Daoy (cell line): ENCODE measurements at regions not wholly inside any gene's neighbourhood (a gene's known extent, or its start where the extent isn't known, plus 50 kb on each side); places are given as distances from the start of the nearest gene placed in this dataset.
A peak's percentile ranks its signal among the peaks of the same experiment; 100 is the strongest.
"Not testable (repeated sequence)": the region's sequence is repeated elsewhere in the genome, so short reads cannot be mapped to it uniquely, and the experiment has no call there.

ENCODE experiments used
- DNase-seq: peaks from one replicate; pipeline ENCODE4 v3.0.0-alpha.2; 2015; ENCODE audit warnings: low read depth

DNA sequence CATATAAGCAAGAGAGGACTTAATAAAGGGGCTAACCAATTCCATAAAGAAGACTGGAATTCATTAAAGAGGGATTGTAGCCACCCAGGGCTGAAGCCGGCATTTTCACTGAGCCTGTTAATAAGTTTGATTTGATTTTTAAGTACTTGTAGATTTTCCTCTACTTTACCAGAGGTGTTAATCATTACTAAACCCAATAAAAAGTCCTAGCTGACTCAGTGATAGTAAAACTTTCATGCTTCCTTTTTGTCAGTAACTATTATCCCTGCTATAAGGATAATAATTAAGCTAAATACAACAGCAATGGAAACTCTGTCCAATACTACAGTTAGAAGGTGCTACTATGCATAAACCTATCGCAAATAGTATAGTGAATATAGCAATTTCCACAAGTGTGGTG lies 260.2 kb downstream of the CEMIP2 start:
- not testable (repeated sequence) for DNase-seq

DNA sequence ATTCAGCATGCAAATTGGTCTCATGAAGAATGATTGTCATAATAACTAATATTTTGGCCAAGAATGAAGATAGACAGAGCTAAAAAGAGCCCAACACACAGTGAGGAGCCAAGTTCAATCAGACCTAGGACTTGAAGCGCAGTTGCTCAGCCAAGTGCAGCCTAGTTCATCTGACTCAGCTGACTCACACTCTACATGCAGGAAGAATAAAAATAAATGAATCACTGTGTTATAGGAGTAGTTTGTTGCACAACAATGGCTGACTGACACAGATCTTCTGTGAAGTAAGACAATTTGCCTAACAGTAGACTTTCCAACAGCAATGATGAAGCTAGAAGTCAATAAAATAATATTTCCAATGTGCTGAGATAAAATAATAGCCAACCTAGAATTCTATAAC lies 261.5 kb downstream of the CEMIP2 start:
- peak; percentile 28 for DNase-seq

DNA sequence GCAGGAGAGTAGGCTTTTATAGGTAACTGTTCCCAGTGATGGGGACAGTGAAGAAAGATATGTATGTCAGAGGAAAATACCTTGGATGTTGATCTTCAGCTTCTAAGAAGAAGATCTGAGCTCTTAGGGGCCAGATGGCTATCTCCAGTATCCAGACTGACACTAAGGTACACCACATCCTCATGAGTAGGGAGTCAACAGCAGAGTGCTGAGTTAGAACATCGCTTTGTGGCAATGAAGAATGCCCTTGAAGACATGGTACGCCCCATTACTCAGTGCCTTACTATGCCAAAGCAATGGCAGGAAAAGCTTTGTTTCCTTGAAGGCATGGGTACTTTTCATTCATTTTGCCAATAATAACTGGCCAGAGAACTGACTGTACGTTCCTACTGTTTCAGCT lies 263.7 kb downstream of the CEMIP2 start:
- peak; percentile 9 for DNase-seq

DNA sequence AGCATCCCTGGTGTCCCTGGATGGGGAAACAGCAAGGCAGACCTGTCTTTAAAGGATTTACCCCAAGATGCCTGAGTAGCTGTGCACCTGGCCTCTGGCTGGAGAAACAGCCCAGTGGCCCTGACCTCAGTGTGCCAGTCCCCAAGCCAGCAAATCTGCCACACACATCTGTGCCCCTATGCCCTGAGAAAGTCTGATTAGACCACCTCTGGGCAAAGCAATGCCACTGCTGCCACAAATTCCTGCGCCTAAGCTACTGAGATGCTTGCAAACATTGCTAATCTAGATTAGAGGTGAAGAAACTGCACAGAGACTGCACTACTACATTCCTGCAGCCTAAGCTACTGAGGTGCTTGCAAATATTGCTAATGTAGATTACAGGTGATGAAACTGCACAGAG lies 269.6 kb downstream of the CEMIP2 start:
- no peak for DNase-seq

DNA sequence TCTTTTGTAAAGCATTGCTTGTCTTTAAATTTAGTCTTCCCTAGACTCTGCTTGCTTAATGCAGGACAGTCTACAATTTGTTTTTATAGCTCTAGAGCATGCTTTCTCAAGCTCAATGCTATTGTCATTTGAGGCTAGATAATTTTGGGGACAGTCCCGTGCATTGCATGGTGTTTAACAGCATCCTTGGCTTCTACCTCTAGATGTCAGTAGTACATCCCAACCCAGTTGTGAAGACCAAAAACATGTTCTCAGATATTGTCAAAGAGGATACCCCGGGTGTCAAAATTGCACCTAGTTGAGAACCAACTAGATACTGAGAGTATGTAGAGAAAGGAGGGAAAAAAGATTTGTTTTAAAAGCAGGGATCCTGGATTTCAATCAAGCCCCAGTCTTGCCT lies 277.5 kb downstream of the CEMIP2 start:
- no peak for DNase-seq

DNA sequence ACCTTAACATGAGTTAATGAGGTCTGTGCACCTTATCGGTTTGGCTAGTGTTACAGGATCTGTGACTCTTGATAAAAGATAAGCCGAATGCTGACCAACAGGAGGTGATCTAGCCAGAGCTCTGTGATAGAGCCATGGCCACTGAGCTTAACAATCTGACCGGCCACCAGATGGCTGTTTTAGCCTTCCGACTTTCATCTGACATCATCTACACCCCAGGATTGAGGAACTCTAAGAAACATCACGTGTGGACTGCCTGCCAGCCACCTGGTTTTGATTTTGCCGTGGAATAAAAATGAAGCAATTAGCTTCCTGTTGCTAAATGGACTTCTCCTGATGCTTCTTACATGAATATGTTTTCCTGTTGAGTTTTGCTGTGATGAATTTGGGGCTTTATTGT lies 281.3 kb downstream of the CEMIP2 start:
- no peak for DNase-seq

DNA sequence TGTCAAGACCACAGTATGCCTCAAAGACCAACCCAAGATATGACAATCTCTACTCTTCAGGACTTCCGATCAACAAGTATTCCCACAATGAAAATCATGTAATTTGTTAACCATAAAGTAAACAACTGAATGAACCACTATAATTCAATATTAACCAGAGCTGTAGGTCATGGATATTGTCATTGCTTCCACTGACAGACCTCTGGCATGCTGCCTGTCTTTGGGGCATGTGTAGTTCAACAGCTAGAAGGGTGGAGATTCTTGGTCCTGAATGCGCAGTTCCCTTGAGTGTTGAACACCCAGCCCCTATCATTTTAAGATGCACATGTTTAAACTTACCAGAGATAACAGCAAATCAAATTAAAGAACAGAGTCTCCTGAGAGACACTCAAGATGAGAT lies 283.0 kb downstream of the CEMIP2 start:
- DNase-seq = no peak

DNA sequence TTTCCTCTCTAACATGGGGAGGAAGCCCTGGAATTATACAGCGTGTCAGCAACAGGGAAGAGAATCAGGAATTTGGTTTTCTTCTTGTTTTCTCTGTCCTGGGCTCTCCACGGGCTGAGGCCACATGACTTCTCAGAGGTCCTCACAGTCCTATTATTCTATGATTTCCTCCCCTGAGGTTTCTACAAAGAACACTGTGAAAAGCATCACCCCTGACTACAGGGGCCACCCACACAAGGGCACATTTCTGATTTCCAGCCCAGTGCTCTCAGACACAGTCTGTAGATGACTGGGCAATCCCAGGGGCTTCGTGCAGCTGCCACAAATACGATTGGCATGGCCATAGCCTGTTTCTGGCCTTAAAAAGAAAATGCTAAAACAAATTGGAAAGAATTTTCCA lies 284.9 kb downstream of the CEMIP2 start:
- no peak for DNase-seq

DNA sequence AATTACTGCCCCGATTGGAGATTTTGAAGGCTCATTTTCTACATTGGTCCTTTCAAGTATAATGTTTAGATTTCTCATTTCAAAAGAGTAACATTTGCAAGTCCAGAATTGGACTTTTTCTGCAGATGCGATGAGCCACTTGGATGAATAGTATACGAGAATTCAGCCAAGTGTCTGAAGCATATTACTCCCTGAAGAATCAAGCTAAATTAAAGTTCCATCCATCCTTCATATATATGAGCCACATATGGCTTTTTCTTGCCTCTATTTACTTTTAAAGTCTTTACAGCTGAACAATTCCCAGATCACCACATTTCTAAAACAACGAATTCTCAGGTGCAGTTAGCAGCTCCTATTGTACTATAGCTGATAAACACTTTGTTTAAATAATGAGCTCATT lies 288.7 kb downstream of the CEMIP2 start:
- DNase-seq = no peak

DNA sequence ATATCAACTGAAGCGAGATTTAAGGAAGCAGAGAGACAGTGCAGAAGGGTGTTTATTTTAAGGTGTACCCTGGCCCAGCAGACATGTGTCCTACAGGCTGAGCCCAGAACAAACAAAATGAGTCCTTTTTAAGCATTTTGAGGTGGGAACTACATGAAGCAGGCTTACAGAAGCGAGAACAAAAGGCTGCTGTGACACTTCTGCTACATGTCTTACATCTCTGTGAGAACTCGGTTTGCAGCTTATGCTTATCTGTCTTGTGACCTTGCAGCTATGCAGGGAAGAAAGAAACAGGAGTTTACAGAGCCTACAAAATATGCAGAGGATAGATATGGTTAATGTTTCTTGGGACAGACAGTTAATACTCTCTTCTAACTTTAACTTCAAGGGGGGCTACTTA lies 295.9 kb downstream of the CEMIP2 start:
- DNase-seq = no peak

DNA sequence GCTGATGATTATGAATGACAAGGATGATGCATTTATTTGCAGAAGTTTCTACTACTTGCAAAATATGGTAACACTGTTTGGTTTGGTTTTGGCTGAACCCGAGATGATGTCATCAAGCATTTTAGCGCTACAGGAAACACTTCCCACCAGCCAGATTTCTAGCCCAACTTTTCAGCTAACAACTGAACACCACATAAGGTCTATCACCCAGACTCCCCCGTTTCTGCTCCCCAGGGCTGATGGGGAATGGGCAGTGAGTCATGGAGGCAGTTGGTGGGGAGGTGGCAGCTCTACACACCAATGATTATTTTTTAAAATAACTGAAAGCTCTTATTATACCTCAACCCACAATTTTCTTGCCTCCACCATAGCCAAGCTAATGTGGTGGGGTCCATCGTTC lies 302.9 kb downstream of the CEMIP2 start:
- no peak for DNase-seq

DNA sequence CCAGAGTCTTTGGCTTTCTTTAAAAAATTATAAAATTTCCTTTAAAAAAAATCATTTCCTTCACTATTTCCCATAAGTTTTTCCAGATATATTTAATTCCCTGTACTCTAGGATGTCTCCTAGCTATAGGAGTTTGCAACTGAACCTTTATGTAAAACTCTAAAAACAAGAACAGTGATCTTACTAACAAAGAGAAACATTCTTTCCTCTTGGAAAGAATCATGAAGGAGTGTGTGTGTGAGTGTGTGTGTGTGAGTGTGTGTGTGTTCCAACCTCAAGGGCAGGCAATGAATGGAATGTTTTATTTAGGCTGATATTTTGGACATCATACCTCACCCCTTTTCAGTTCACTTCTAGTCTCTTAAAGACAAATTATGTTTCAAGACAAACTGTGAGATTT lies 309.2 kb downstream of the CEMIP2 start:
- no peak for DNase-seq

DNA sequence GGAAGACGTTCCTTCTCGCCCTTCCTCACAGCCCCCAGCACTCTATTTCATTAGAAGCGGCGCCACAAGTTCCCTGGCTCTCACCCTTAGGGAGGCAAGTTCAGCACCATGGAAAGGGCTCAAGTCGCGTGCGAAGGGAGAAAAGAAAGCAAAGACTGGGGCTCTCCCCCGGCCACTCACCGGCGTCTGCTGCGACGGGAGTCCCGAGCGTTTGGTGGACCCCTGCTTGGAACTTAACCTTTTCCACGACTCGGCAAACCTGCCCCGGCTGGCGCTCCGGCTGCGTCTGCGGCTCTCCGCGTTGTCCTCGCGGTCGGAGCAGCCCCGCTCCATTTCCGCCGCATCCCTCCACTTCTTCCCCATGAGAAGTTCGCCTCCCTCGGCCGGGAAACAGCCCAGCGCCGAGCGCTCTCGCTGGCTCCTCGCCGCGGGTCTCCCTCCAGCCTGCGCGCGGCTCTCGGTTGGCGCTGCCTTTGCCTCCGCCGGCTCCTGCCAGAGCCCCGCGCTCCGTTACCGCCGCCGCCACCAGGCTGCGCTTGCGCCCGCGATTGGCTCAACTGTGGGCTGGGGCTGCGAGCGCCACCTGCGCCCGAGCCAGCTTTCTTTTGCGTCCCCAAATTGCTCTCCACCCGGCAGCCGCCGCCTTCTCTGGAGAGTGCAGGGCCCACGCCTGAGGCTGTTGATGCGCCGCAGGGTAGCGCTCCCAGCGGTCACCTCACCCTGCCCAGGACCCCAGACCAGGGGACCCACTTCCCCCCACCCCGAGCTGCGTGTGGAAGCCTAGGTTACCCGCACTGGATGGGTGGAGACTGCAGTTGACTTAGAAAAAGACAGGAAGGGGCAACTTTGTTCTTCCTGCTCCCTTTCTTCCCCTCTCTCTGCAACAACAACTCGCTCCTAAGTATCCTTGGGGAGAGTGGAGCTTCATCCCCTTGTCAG lies 321.6 kb downstream of the CEMIP2 start:
- DNase-seq = peak; percentile 68

DNA sequence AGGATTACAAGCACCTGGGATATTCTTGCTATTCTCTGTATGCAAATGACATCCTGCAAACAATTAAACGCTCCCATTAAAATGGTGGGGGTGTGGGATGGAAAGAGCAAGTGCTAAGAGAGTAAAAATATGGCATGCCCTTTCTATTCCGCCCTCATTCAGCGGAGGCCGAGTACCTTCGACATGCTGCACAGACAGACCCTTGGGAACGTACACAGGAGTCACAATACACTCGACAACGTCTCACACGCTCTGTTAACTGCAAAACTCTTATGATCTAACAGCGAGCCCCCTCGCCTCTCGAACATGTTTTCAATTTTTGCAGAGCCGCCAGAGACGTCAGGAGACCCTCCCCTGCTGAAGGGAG lies 322.2 kb downstream of the CEMIP2 start:
- DNase-seq = no peak

DNA sequence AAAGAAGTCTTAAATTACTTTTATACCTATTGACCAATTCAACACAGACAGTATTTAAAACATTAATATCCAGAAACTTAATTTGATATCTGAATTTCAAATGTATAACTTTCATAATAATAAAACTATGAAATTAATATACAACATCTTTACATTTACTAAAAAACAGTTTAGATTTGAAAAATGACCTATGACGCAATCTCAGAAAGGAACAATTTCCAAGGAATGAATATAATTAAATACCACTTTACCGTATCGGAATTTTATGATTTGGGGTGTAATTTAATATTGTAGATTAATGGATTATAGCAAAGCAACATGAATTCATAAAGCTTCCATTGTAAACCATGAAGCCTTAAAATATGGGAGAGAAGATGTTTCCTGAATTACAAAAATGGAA lies 321.5 kb upstream of the TRPM3 start:
- no peak for DNase-seq

DNA sequence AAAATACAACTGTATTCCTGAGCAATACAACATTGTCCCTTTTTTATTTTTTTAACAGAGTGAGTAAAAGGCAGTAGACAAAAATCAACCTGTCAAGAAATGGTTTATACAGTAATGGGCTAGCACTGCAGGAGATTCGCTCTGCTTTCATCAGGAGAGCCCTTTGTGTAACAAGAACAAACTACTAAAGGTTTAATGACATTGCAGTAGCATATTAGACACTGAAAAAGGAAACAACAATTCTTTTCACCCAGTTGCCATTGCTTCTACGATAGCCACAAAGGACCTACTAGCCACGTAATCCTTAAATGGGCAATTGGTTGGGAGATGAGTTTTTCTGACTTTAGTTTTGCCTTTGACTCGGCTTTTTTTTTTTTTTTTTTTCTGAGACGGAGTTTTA lies 319.8 kb upstream of the TRPM3 start:
- DNase-seq = no peak

DNA sequence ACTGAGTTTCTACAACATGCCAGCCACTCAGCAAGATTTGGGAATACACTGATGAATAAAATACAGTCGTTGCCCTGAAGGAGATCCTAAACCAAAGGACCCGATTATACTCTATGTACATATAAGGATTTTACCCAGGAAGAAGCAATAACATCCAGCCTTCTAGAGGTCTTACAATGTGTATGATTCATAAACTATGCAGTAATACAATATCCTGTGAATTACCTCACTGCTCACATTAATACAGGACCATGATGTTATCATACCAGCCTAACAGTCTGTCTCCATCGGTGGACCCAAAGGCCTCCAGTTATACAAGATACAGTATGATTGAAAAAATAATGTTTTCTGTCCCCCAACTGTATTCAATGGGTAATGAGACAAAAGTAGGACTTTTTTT lies 310.5 kb upstream of the TRPM3 start:
- DNase-seq = no peak

DNA sequence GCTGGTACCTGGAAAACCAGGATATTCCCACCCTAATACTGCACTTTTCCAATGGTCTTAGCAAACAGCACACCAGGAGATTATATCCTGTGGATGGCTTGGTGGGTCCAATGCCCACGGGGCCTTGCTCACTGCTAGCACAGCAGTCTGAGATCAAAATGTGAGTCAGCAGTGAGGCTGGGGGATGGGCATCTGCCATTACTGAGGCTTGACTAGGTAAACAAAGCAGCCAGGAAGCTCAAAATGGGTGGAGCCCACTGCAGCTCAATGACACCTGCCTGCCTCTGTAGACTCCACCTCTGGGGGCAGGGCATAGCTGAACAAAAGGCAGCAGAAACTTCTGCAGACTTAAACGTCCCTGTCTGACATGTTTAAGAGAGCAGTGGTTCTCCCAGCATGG lies 285.9 kb upstream of the TRPM3 start:
- not testable (repeated sequence) for DNase-seq

DNA sequence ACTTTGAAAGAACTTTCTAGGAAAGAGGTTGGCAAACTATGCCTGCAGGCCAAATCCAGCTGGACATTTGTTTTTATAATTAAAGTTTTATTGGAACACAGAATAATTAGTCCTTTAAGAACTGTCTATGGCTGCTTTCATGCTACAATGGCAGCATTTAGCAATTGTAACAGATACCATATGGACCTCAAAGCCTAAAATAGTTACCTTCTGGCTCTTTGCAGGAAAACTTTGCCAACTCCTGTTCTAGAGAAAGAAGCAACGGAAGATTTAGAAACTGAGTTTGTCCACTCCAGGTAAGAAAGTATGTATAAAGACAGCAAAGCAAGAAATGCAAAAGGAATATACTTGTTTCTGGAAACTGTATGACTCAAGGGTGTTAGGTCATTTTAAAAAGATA lies 281.7 kb upstream of the TRPM3 start:
- DNase-seq = no peak

DNA sequence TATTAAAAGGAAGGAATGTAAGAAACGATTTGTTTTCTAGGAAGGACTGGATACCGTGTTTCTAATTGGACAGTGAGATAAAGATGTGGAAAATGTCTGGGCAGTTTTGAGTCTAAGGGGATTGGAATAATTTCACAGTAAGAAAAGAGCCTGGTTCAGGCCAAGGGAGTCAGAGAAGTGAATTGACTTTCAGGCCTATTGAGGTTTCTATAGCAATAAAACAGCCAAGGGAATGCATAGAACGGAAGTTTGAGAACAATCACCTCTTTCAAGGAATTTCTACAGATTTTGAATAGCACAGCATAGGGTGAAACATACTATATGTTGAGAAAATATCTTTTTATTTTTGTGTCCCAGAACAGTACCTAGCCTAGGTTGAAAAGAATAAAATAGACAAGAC lies 271.6 kb upstream of the TRPM3 start:
- DNase-seq = no peak

DNA sequence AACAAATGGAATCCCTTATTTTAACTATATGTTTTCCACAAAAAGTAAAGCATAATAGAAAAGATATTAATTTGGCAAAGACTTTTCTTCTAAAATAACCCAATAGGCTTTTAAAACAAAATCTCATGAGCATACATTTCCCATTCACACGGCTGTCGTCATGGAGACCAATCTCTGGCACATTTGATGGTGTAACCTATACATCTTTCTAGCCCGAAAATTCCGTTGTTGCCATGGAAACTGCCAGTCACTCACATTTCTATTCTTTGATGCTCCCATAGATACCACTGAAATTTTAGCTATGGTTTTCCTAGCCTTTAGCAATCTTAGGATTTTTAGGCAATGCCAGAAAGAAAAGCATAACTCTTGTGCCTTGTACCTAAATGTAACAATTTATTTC lies 262.9 kb upstream of the TRPM3 start:
- DNase-seq = no peak

DNA sequence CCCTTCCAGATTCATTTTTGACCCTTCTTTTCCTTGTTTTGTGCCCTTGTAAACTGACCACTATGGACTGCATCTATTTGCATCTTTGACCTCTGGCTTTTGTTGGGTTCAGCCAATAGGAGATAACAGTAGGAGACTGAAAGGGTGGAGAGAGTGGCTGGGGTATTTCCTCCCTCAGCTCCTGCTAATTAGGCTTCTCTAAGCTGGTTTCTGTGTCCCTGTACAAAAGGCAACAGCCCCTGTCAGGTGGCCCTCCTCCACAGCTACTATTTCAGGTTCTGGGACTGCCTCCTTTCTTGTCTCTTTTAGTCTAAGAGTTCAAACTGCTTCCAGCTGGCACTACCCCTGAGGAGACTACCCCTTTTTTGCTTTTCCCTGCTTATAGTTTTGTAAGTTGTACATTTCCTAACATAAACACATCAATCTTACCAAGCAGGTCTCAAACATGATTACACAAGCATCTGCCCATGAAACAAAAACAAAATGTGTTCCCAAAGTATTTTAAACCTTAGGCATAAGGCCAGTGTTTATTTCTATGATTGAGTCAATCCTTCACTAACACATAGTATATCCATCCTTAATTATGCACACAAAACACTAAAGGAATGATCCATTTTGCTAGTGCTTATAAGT lies 262.0 kb upstream of the TRPM3 start:
- DNase-seq = no peak

DNA sequence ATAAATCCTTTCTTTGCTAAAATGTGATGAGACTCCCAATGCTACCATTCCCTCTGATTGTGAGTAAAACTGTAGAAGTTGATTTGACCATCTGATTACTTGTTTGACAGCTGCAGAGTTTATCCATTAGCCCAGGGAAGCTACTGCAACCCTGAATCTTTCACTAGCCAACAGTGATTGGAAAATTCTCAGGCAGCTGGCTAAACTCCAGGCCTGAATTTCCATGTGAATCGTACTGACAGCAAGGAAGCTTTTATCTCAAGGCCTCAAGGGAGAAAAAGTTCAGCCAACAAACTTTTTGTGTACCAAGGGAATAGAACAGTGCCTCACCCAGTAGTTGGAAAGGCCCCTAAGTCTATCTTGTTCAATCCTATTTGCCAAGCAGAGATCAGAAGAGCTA lies 246.7 kb upstream of the TRPM3 start:
- no peak for DNase-seq
